ENCODE measurements at regions not wholly inside any gene's neighbourhood (a gene's known extent, or its start where the extent isn't known, plus 50 kb on each side); places are given as distances from the start of the nearest gene placed in this dataset.

GRCh38 chr2:41600460-41600859 is 447.4 kb upstream of the PKDCC start:
- Mint-ChIP-seq H3K4me1 (no peaks in the 10 kb centered on the region), H3K4me3 (no peak overlapping the region), H3K27ac (ENCODE audit: low read depth) (no peak overlapping the region), H3K36me3 (ENCODE audit: insufficient read depth) (no peaks in the 10 kb centered on the region), H3K27me3 (no peaks in the 10 kb centered on the region), H3K9me3 (no peaks in the 10 kb centered on the region)
- DNase-seq (ENCODE audit: low spot score in 2 of 2) (no peak), ATAC-seq (replicated peaks; ENCODE audit: extremely low read depth, poor library complexity, severe bottlenecking) (no peak)

- Mint-ChIP-seq H3K4me1 (no peaks in the 10 kb centered on the region), H3K27ac (ENCODE audit: low read depth) (no peak overlapping the region), H3K27me3 (no peaks in the 10 kb centered on the region), H3K9me3 (no peaks in the 10 kb centered on the region), H3K36me3 (ENCODE audit: insufficient read depth) (no peaks in the 10 kb centered on the region), H3K4me3 (no peak overlapping the region)
- no peak for ATAC-seq (replicated peaks; ENCODE audit: extremely low read depth, poor library complexity, severe bottlenecking)
- no peak for DNase-seq (ENCODE audit: low spot score in 2 of 2)
Measured at GRCh38 chr2:41602341-41602740, 445.5 kb upstream of the PKDCC start.

GRCh38 chr2:41605311-41605710 is 442.5 kb upstream of the PKDCC start:
- DNase-seq (ENCODE audit: low spot score in 2 of 2): no peak
- Mint-ChIP-seq H3K4me3 (no peak overlapping the region), H3K36me3 (ENCODE audit: insufficient read depth) (no peaks in the 10 kb centered on the region), H3K27me3 (no peaks in the 10 kb centered on the region), H3K27ac (ENCODE audit: low read depth) (no peak overlapping the region), H3K9me3 (no peaks in the 10 kb centered on the region), H3K4me1 (no peaks in the 10 kb centered on the region)
- no peak for ATAC-seq (replicated peaks; ENCODE audit: extremely low read depth, poor library complexity, severe bottlenecking)

- Mint-ChIP-seq H3K4me3 (no peak overlapping the region), H3K9me3 (no peaks in the 10 kb centered on the region), H3K36me3 (ENCODE audit: insufficient read depth) (no peaks in the 10 kb centered on the region), H3K27me3 (no peaks in the 10 kb centered on the region), H3K4me1 (no peaks in the 10 kb centered on the region), H3K27ac (ENCODE audit: low read depth) (no peak overlapping the region)
- ATAC-seq (replicated peaks; ENCODE audit: extremely low read depth, poor library complexity, severe bottlenecking) (no peak), DNase-seq (ENCODE audit: low spot score in 2 of 2) (no peak)
Measured at GRCh38 chr2:41605914-41606313, 441.9 kb upstream of the PKDCC start.

- H3K36me3 Mint-ChIP-seq (ENCODE audit: insufficient read depth): no peaks in the 10 kb centered on the region
- no peak overlapping the region for H3K27ac Mint-ChIP-seq (ENCODE audit: low read depth)
- no peak overlapping the region for H3K4me3 Mint-ChIP-seq
- no peaks in the 10 kb centered on the region for H3K9me3 Mint-ChIP-seq
- H3K4me1 Mint-ChIP-seq: no peaks in the 10 kb centered on the region
- no peak for DNase-seq (ENCODE audit: low spot score in 2 of 2)
- H3K27me3 Mint-ChIP-seq: no peaks in the 10 kb centered on the region
- ATAC-seq (replicated peaks; ENCODE audit: extremely low read depth, poor library complexity, severe bottlenecking): no peak
Measured at GRCh38 chr2:41610501-41611190, 437.2 kb upstream of the PKDCC start.

- H3K4me3 Mint-ChIP-seq: no peak overlapping the region
- H3K36me3 Mint-ChIP-seq (ENCODE audit: insufficient read depth): no peaks in the 10 kb centered on the region
- peaks cover 3% of the 10 kb centered on the region for H3K9me3 Mint-ChIP-seq
- ATAC-seq (replicated peaks; ENCODE audit: extremely low read depth, poor library complexity, severe bottlenecking): no peak
- no peak for DNase-seq (ENCODE audit: low spot score in 2 of 2)
- peaks cover 8% of the 10 kb centered on the region for H3K27me3 Mint-ChIP-seq
- no peak overlapping the region for H3K27ac Mint-ChIP-seq (ENCODE audit: low read depth)
- no peaks in the 10 kb centered on the region for H3K4me1 Mint-ChIP-seq
Measured at GRCh38 chr2:41618754-41619153, 429.1 kb upstream of the PKDCC start.

GRCh38 chr2:41621095-41621494 is 426.7 kb upstream of the PKDCC start:
- Mint-ChIP-seq H3K4me1 (no peaks in the 10 kb centered on the region), H3K27me3 (peaks cover 8% of the 10 kb centered on the region), H3K36me3 (ENCODE audit: insufficient read depth) (no peaks in the 10 kb centered on the region), H3K9me3 (peaks cover 3% of the 10 kb centered on the region), H3K4me3 (no peak overlapping the region), H3K27ac (ENCODE audit: low read depth) (no peak overlapping the region)
- ATAC-seq (replicated peaks; ENCODE audit: extremely low read depth, poor library complexity, severe bottlenecking) (no peak), DNase-seq (ENCODE audit: low spot score in 2 of 2) (no peak)

GRCh38 chr2:41621563-41621962 is 426.3 kb upstream of the PKDCC start:
- Mint-ChIP-seq H3K27ac (ENCODE audit: low read depth) (no peak overlapping the region), H3K4me1 (no peaks in the 10 kb centered on the region), H3K4me3 (no peak overlapping the region), H3K36me3 (ENCODE audit: insufficient read depth) (no peaks in the 10 kb centered on the region), H3K27me3 (peaks cover 8% of the 10 kb centered on the region), H3K9me3 (peaks cover 3% of the 10 kb centered on the region)
- no peak for ATAC-seq (replicated peaks; ENCODE audit: extremely low read depth, poor library complexity, severe bottlenecking)
- DNase-seq (ENCODE audit: low spot score in 2 of 2): no peak

GRCh38 chr2:41622301-41622700 is 425.5 kb upstream of the PKDCC start:
- Mint-ChIP-seq H3K4me3 (no peak overlapping the region), H3K27me3 (peaks cover 8% of the 10 kb centered on the region), H3K27ac (ENCODE audit: low read depth) (no peak overlapping the region), H3K36me3 (ENCODE audit: insufficient read depth) (no peaks in the 10 kb centered on the region), H3K9me3 (peaks cover 3% of the 10 kb centered on the region), H3K4me1 (no peaks in the 10 kb centered on the region)
- ATAC-seq (replicated peaks; ENCODE audit: extremely low read depth, poor library complexity, severe bottlenecking) (no peak), DNase-seq (ENCODE audit: low spot score in 2 of 2) (no peak)

- Mint-ChIP-seq H3K9me3 (no peaks in the 10 kb centered on the region), H3K4me1 (no peaks in the 10 kb centered on the region), H3K27me3 (no peaks in the 10 kb centered on the region), H3K4me3 (no peak overlapping the region), H3K27ac (ENCODE audit: low read depth) (no peak overlapping the region), H3K36me3 (ENCODE audit: insufficient read depth) (no peaks in the 10 kb centered on the region)
- no peak for ATAC-seq (replicated peaks; ENCODE audit: extremely low read depth, poor library complexity, severe bottlenecking)
- DNase-seq (ENCODE audit: low spot score in 2 of 2): no peak
Measured at GRCh38 chr2:41626936-41627335, 420.9 kb upstream of the PKDCC start.

- no peak overlapping the region for H3K27ac Mint-ChIP-seq (ENCODE audit: low read depth)
- H3K9me3 Mint-ChIP-seq: peaks cover 16% of the 10 kb centered on the region
- no peak for ATAC-seq (replicated peaks; ENCODE audit: extremely low read depth, poor library complexity, severe bottlenecking)
- no peaks in the 10 kb centered on the region for H3K36me3 Mint-ChIP-seq (ENCODE audit: insufficient read depth)
- H3K4me3 Mint-ChIP-seq: no peak overlapping the region
- no peak for DNase-seq (ENCODE audit: low spot score in 2 of 2)
- peaks cover 18% of the 10 kb centered on the region for H3K27me3 Mint-ChIP-seq
- no peaks in the 10 kb centered on the region for H3K4me1 Mint-ChIP-seq
Measured at GRCh38 chr2:41634686-41635085, 413.1 kb upstream of the PKDCC start.

GRCh38 chr2:41644936-41645335 is 402.9 kb upstream of the PKDCC start:
- Mint-ChIP-seq H3K4me1 (no peaks in the 10 kb centered on the region), H3K9me3 (no peaks in the 10 kb centered on the region), H3K36me3 (ENCODE audit: insufficient read depth) (no peaks in the 10 kb centered on the region), H3K27me3 (no peaks in the 10 kb centered on the region), H3K4me3 (no peak overlapping the region), H3K27ac (ENCODE audit: low read depth) (no peak overlapping the region)
- no peak for DNase-seq (ENCODE audit: low spot score in 2 of 2)
- ATAC-seq (replicated peaks; ENCODE audit: extremely low read depth, poor library complexity, severe bottlenecking): no peak

GRCh38 chr2:41647468-41648050 is 400.3 kb upstream of the PKDCC start:
- Mint-ChIP-seq H3K4me3 (no peak overlapping the region), H3K36me3 (ENCODE audit: insufficient read depth) (no peaks in the 10 kb centered on the region), H3K4me1 (no peaks in the 10 kb centered on the region), H3K27me3 (peaks cover 19% of the 10 kb centered on the region), H3K9me3 (no peaks in the 10 kb centered on the region), H3K27ac (ENCODE audit: low read depth) (no peak overlapping the region)
- DNase-seq (ENCODE audit: low spot score in 2 of 2): no peak
- no peak for ATAC-seq (replicated peaks; ENCODE audit: extremely low read depth, poor library complexity, severe bottlenecking)

Data from central memory CD8-positive, alpha-beta T cell (primary cell).